Liver (tissue), 8 donors: ENCODE measurements at regions not wholly inside any gene's neighbourhood (a gene's known extent, or its start where the extent isn't known, plus 50 kb on each side); places are given as distances from the start of the nearest gene placed in this dataset.

Experiments used
- DNase-seq: peaks from one replicate; pipeline ENCODE4 v3.0.0-alpha.2; 2017; ENCODE audit warnings: low spot score
- H3K27ac ChIP-seq, 2 donors: one replicate each; pipeline ENCODE4 v1.7.0; 2013; ENCODE audit warnings: inconsistent platforms in 2 of 2, low read length in 2 of 2, control low read depth in 1 of 2, low read depth in 1 of 2, mild to moderate bottlenecking in 1 of 2
- H3K27me3 ChIP-seq, 4 donors: one replicate each; pipeline versions ENCODE4 v1.6.1 to v1.7.0; 2013; ENCODE audit warnings: low read length in 3 of 4, inconsistent platforms in 1 of 4, mild to moderate bottlenecking in 1 of 4, moderate library complexity in 1 of 4; ENCODE audit not compliant: control insufficient read depth in 4 of 4, insufficient read depth in 4 of 4
- H3K36me3 ChIP-seq, 4 donors: one replicate each; pipeline versions ENCODE4 v1.6.1 to v1.7.0; 2013; ENCODE audit warnings: low read length in 3 of 4, mild to moderate bottlenecking in 3 of 4, low read depth in 1 of 4, moderate library complexity in 1 of 4; ENCODE audit not compliant: control insufficient read depth in 4 of 4, insufficient read depth in 3 of 4
- H3K4me1 ChIP-seq, 4 donors: one replicate each; pipeline versions ENCODE4 v1.6.1 to v1.7.0; 2013; ENCODE audit warnings: low read length in 3 of 4, mild to moderate bottlenecking in 3 of 4, moderate library complexity in 1 of 4; ENCODE audit not compliant: control insufficient read depth in 4 of 4, insufficient read depth in 4 of 4
- H3K4me3 ChIP-seq, 3 donors: one replicate each; pipeline versions ENCODE4 v1.6.1 to v1.7.0; 2013; ENCODE audit warnings: low read length in 3 of 3, control low read depth in 1 of 3, low read depth in 1 of 3, mild to moderate bottlenecking in 1 of 3
- H3K9ac ChIP-seq, 2 donors: one replicate each; pipeline ENCODE4 v1.7.0; 2013; ENCODE audit warnings: low read length in 2 of 2, mild to moderate bottlenecking in 2 of 2, moderate library complexity in 2 of 2, control low read depth in 1 of 2, low read depth in 1 of 2
- H3K9me3 ChIP-seq, 4 donors: one replicate each; pipeline versions ENCODE4 v1.6.1 to v1.7.0; 2013; ENCODE audit warnings: low read length in 3 of 4; ENCODE audit not compliant: control insufficient read depth in 4 of 4
- FOXA1 ChIP-seq: IDR thresholded peaks from 2 replicates; pipeline ENCODE4 v1.6.1; 2016; ENCODE audit warnings: antibody characterized with exemption
- HNF4A ChIP-seq, 2 donors: conservative IDR thresholded peaks; 2 replicates each; pipeline ENCODE4 v1.6.1; 2016; ENCODE audit warnings: antibody characterized with exemption in 2 of 2, mild to moderate bottlenecking in 2 of 2
- HNF4G ChIP-seq: IDR thresholded peaks from 2 replicates; pipeline ENCODE4 v1.6.1; 2016; ENCODE audit warnings: antibody characterized with exemption
- NR2F2 ChIP-seq: IDR thresholded peaks from 2 replicates; pipeline ENCODE4 v1.6.1; 2016; ENCODE audit warnings: antibody characterized with exemption
- REST ChIP-seq: IDR thresholded peaks from 2 replicates; pipeline ENCODE4 v1.6.1; 2016; ENCODE audit warnings: antibody characterized with exemption, mild to moderate bottlenecking
- RXRA ChIP-seq, 2 donors: IDR thresholded peaks; 2 replicates each; pipeline ENCODE4 v1.6.1; 2017 to 2018; ENCODE audit warnings: antibody characterized with exemption in 2 of 2, mild to moderate bottlenecking in 1 of 2
- SP1 ChIP-seq: IDR thresholded peaks from 2 replicates; pipeline ENCODE4 v1.6.1; 2018; ENCODE audit warnings: antibody characterized with exemption, mild to moderate bottlenecking
- TAF1 ChIP-seq: conservative IDR thresholded peaks from 2 replicates; pipeline ENCODE4 v1.6.1; 2016; ENCODE audit warnings: antibody characterized with exemption, mild to moderate bottlenecking
- WGBS: extraction: QIAGEN DNeasy Blood & Tissue Kit; methylation state at CpG from one replicate; pipeline ENCODE4 v1.1.7; 2013; 5-methylcytosine and 5-hydroxymethylcytosine counted together
- TF ChIP-seq, protein P1 (sequence below): IDR thresholded peaks from 2 replicates; pipeline ENCODE4 v1.6.1; 2016; ENCODE audit warnings: antibody characterized with exemption
- TF ChIP-seq, protein P2 (sequence below): IDR thresholded peaks from 2 replicates; pipeline ENCODE4 v1.6.1; 2016; ENCODE audit warnings: antibody characterized with exemption
- TF ChIP-seq, protein P3 (sequence below): fragments of 150-350 bp; IDR thresholded peaks from 2 replicates; pipeline ENCODE4 v1.5.1; 2017; ENCODE audit warnings: improper control_type of control experiment, low read depth, low read length; ENCODE audit not compliant: missing input control
- donor health status: healthy.
- donor health status: healthy.
- donor health status: healthy.
- donor health status: healthy.
- donor health status: healthy.

DNA sequence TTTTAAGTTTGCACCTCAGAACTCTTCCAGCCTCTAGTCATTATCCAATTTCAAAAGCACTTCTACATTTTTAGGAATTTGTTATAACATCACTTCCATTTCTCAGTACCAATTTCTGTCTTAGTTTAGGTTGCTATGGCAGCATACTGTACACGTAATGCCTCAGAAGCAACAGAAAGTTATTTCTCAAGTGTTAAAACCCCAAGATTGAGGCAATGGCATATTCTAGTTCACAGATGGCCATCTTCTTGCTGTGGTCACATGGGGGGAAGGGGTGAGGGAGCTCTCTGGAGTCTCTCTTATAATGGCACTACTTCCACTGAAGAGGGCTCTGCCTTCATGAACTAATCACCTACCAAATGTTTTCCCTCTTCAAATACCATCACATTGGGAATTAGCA lies 220.3 kb upstream of the CTSO start:
- Histone ChIP-seq H3K4me1 (peaks cover 0 to 3% (median 0%) of the 10 kb centered on the region in 4 donors), H3K9me3 (peaks cover 0 to 2% (median 0%) of the 10 kb centered on the region in 4 donors), H3K27ac (no peak overlapping the region), H3K27me3 (no peaks in the 10 kb centered on the region), H3K9ac (no peak overlapping the region), H3K4me3 (no peak overlapping the region), H3K36me3 (no peaks in the 10 kb centered on the region)
- 88% methylated on average over 1 of the region's 1 CpG for WGBS
- no peak for DNase-seq
- no peak for TF ChIP-seq SP1
- TF ChIP-seq, protein P1, sequence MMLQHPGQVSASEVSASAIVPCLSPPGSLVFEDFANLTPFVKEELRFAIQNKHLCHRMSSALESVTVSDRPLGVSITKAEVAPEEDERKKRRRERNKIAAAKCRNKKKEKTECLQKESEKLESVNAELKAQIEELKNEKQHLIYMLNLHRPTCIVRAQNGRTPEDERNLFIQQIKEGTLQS: no peak
- TF ChIP-seq NR2F2: no peak

DNA sequence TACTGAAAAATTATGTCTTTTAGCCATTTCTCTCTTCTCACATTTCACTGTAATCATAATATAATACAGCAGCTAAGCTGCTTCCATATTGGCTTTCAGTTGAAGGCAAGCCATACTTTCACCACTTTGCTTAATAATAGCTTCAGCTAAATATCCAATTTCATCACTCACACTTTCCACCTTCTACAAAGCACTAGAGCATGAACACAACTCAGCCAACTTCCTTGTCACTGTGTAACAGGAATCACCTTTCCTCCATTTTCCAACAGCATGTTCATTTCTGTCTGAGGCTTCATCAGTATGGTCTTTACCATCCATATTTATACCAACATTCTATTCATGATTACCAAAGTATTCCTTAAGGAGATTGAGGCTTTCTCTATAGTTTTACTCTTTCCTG lies 219.8 kb upstream of the CTSO start:
- Histone ChIP-seq H3K27me3 (no peaks in the 10 kb centered on the region), H3K9ac (no peak overlapping the region)
- TF ChIP-seq NR2F2: no peak
- TF ChIP-seq, protein P2, sequence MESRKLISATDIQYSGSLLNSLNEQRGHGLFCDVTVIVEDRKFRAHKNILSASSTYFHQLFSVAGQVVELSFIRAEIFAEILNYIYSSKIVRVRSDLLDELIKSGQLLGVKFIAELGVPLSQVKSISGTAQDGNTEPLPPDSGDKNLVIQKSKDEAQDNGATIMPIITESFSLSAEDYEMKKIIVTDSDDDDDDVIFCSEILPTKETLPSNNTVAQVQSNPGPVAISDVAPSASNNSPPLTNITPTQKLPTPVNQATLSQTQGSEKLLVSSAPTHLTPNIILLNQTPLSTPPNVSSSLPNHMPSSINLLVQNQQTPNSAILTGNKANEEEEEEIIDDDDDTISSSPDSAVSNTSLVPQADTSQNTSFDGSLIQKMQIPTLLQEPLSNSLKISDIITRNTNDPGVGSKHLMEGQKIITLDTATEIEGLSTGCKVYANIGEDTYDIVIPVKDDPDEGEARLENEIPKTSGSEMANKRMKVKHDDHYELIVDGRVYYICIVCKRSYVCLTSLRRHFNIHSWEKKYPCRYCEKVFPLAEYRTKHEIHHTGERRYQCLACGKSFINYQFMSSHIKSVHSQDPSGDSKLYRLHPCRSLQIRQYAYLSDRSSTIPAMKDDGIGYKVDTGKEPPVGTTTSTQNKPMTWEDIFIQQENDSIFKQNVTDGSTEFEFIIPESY: no peak
- no peak for TF ChIP-seq REST
- no peak for TF ChIP-seq TAF1
- TF ChIP-seq RXRA (IDR thresholded peaks at IDR 0.05): no peak
- TF ChIP-seq, protein P1: no peak
- TF ChIP-seq HNF4G: no peak
- TF ChIP-seq FOXA1: no peak
- TF ChIP-seq, protein P3, sequence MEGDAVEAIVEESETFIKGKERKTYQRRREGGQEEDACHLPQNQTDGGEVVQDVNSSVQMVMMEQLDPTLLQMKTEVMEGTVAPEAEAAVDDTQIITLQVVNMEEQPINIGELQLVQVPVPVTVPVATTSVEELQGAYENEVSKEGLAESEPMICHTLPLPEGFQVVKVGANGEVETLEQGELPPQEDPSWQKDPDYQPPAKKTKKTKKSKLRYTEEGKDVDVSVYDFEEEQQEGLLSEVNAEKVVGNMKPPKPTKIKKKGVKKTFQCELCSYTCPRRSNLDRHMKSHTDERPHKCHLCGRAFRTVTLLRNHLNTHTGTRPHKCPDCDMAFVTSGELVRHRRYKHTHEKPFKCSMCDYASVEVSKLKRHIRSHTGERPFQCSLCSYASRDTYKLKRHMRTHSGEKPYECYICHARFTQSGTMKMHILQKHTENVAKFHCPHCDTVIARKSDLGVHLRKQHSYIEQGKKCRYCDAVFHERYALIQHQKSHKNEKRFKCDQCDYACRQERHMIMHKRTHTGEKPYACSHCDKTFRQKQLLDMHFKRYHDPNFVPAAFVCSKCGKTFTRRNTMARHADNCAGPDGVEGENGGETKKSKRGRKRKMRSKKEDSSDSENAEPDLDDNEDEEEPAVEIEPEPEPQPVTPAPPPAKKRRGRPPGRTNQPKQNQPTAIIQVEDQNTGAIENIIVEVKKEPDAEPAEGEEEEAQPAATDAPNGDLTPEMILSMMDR: no peak
- no peak for TF ChIP-seq HNF4A (conservative IDR thresholded peaks at IDR 0.05)
- no peak for TF ChIP-seq SP1

More for the DNA sequence above, 219.8 kb upstream of the CTSO start:
- Histone ChIP-seq H3K4me3 (no peak overlapping the region), H3K4me1 (peaks cover 0 to 3% (median 0%) of the 10 kb centered on the region in 4 donors), H3K27ac (no peak overlapping the region), H3K9me3 (peaks cover 0 to 2% (median 0%) of the 10 kb centered on the region in 4 donors), H3K36me3 (no peaks in the 10 kb centered on the region)
- no peak for DNase-seq
